ENCODE measurements at regions not wholly inside any gene's neighbourhood (a gene's known extent, or its start where the extent isn't known, plus 50 kb on each side); places are given as distances from the start of the nearest gene placed in this dataset.

GRCh38 chr10:29011516-29011915 lies 277.4 kb upstream of the LYZL1 start:
- no peak for TF ChIP-seq CTCF (IDR thresholded peaks at IDR 0.05; ENCODE audit: low read depth, low read length)

GRCh38 chr10:29012926-29013554 lies 275.8 kb upstream of the LYZL1 start:
- no peak for TF ChIP-seq CTCF (IDR thresholded peaks at IDR 0.05; ENCODE audit: low read depth, low read length)
- in situ Hi-C loops (cut with HindIII; ENCODE audit: low sequenced_read_pairs): no loop called here
- no peak overlapping the region for H3K4me3 ChIP-seq (ENCODE audit: low read depth, low read length)
- DNase-seq (ENCODE audit: low read depth, low spot score): no peak

More at GRCh38 chr10:29011516-29011915, 277.4 kb upstream of the LYZL1 start:
- no peak for DNase-seq (ENCODE audit: low read depth, low spot score)
- in situ Hi-C loops (cut with HindIII; ENCODE audit: low sequenced_read_pairs): no loop called here
- no peak overlapping the region for H3K4me3 ChIP-seq (ENCODE audit: low read depth, low read length)

- TF ChIP-seq CTCF (IDR thresholded peaks at IDR 0.05; ENCODE audit: low read depth, low read length): no peak
- no peak for DNase-seq (ENCODE audit: low read depth, low spot score)
- in situ Hi-C loops (cut with HindIII; ENCODE audit: low sequenced_read_pairs): no loop called here
- H3K4me3 ChIP-seq (ENCODE audit: low read depth, low read length): no peak overlapping the region
Measured at GRCh38 chr10:29021591-29021990, 267.3 kb upstream of the LYZL1 start.

GRCh38 chr10:29022513-29022912 lies 266.4 kb upstream of the LYZL1 start:
- no peak for DNase-seq (ENCODE audit: low read depth, low spot score)
- in situ Hi-C loops (cut with HindIII; ENCODE audit: low sequenced_read_pairs): no loop called here
- no peak for TF ChIP-seq CTCF (IDR thresholded peaks at IDR 0.05; ENCODE audit: low read depth, low read length)
- no peak overlapping the region for H3K4me3 ChIP-seq (ENCODE audit: low read depth, low read length)

GRCh38 chr10:29023678-29024077 lies 265.2 kb upstream of the LYZL1 start:
- H3K4me3 ChIP-seq (ENCODE audit: low read depth, low read length): no peak overlapping the region
- DNase-seq (ENCODE audit: low read depth, low spot score): no peak
- TF ChIP-seq CTCF (IDR thresholded peaks at IDR 0.05; ENCODE audit: low read depth, low read length): no peak
- in situ Hi-C loops (cut with HindIII; ENCODE audit: low sequenced_read_pairs): no loop called here

GRCh38 chr10:29026065-29026797 lies 262.6 kb upstream of the LYZL1 start:
- no peak overlapping the region for H3K4me3 ChIP-seq (ENCODE audit: low read depth, low read length)
- no peak for TF ChIP-seq CTCF (IDR thresholded peaks at IDR 0.05; ENCODE audit: low read depth, low read length)
- no peak for DNase-seq (ENCODE audit: low read depth, low spot score)
- in situ Hi-C loops (cut with HindIII; ENCODE audit: low sequenced_read_pairs): no loop called here
